NT2/D1 (cell line): ENCODE measurements at regions not wholly inside any gene's neighbourhood (a gene's known extent, or its start where the extent isn't known, plus 50 kb on each side); places are given as distances from the start of the nearest gene placed in this dataset.

ENCODE experiments used
- SUZ12 ChIP-seq: IDR thresholded peaks from 2 replicates; pipeline ENCODE4 v1.6.1; 2011; ENCODE audit not compliant: insufficient read length, insufficient read depth; ENCODE audit errors: extremely low read depth
- YY1 ChIP-seq: IDR thresholded peaks from 2 replicates; pipeline ENCODE4 v1.6.1; 2011; ENCODE audit not compliant: insufficient read length, insufficient read depth

DNA sequence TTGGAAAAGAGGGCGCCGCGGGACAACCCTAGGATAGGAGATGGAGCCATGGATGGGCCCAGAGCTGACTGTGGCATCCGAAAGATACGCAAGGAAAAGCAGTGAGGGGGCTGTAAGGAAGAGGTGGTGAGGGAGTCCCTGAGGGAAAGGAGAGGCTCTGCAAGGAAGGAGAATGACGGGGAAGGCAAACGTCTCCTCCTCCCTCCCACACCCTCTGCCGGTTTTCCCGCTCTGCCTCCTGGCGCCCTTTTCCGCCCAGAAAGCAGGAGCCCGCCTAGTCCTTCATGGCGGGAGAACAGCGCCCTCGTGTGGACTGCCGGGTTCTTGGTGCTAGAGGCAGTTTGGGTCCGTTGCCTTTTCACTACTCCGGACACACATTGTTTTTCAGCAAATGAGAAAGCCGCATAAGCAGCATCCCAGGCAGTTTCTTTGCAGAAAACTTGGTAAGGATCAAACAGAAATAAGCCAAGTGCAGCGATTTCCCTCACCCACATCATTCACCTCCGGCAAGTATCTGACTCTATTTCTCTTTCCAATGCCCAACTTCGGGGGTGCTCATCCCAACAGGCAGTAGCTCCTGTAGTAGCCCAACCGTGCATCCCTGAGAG, 200.4 kb downstream of the INO80D start:
- no peak for TF ChIP-seq YY1
- TF ChIP-seq SUZ12, result no peak
